ENCODE measurements at regions not wholly inside any gene's neighbourhood (a gene's known extent, or its start where the extent isn't known, plus 50 kb on each side); places are given as distances from the start of the nearest gene placed in this dataset.

DNA sequence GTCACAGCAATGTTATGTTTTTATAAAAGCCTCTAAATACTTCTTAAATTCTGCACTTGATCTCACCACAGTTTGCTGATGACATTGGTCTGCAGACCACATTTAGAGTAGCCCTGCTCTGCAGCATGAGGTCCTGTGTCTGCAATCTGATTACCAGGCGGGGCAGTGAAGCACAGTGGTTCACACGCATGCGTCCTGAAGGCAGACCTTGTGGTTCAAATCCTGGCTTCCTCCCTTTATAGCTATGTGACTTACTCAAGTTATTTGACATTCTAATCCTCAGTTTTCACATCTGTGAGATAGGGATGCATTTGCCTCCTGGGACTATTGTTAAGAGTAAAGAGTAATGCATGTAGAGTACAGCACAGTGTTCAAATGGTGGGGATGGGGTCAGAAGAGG lies 50.3 kb downstream of the BMAL2 start:
- DNase-seq (ENCODE audit: low spot score in 2 of 2) = no peak
- Mint-ChIP-seq H3K4me3 (no peak overlapping the region), H3K27me3 (peaks cover 1% of the 10 kb centered on the region), H3K36me3 (ENCODE audit: insufficient read depth) (no peaks in the 10 kb centered on the region), H3K4me1 (no peaks in the 10 kb centered on the region), H3K9me3 (no peaks in the 10 kb centered on the region), H3K27ac (ENCODE audit: low read depth) (no peak overlapping the region)
- ATAC-seq (replicated peaks; ENCODE audit: extremely low read depth, poor library complexity, severe bottlenecking) = no peak

DNA sequence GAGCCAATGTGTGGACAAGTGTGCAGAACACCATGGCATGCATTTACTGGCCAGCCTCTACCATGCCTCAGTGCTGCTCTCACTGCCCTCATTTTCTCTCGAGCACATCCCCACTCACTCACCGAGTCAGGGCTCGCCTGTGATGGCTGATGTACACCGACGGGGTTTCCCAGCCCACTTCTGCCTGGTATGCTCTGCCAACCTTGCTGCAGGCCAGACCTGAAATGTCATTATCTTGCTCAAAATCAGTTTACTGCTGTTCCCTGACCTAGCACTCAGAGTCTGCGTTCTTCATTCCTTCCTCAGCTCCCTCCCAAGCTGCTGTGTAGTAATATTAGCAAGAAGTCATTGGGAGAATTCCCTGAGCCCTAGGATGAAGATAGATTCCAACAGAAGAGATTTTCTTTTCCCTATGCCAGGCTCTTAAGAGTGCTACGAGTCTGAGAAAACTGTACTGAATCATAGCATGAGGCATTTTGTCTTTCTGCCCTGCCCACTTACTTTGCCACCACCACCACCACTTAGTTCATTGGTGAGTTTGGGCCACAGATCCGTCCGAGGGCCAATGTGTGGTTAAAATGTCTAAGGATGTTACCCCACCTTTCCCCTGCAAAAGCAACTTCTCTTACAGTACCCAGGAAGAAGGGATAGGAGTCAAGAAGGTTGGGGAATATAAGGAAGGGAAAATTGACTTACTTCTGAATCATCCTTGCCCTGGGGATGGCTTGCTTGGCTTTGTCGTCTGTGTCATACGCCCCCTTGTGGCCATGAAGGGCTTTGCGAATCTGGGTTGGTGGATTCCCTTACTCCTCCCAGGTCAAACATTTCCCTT lies 51.0 kb downstream of the BMAL2 start:
- H3K27me3 Mint-ChIP-seq = peaks cover 8% of the 10 kb centered on the region
- H3K27ac Mint-ChIP-seq (ENCODE audit: low read depth) = no peak overlapping the region
- no peak overlapping the region for H3K4me3 Mint-ChIP-seq
- ATAC-seq (replicated peaks; ENCODE audit: extremely low read depth, poor library complexity, severe bottlenecking) (no peak), DNase-seq (ENCODE audit: low spot score in 2 of 2) (peak; percentile 21 to 22)
- H3K36me3 Mint-ChIP-seq (ENCODE audit: insufficient read depth) = no peaks in the 10 kb centered on the region
- no peaks in the 10 kb centered on the region for H3K9me3 Mint-ChIP-seq
- H3K4me1 Mint-ChIP-seq = no peaks in the 10 kb centered on the region

DNA sequence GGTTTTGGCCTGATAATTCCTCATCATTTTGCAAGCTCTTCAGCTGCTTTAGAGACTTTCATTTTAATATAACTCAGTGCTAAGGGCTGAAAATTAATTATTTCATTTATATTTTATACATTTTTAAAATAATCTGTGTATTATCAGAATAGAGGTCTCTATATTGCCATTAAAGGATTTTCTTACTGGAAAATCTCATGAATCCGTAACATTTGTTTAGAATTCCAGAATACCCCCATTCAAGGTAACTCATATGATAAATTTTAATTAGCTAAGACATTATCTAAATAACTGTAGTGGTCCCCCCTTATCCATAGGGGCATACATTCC lies 51.6 kb downstream of the BMAL2 start:
- H3K9me3 Mint-ChIP-seq = no peaks in the 10 kb centered on the region
- H3K36me3 Mint-ChIP-seq (ENCODE audit: insufficient read depth) = no peaks in the 10 kb centered on the region
- no peak for DNase-seq (ENCODE audit: low spot score in 2 of 2)
- H3K27me3 Mint-ChIP-seq = peaks cover 9% of the 10 kb centered on the region
- no peak overlapping the region for H3K27ac Mint-ChIP-seq (ENCODE audit: low read depth)
- ATAC-seq (replicated peaks; ENCODE audit: extremely low read depth, poor library complexity, severe bottlenecking) = no peak
- no peaks in the 10 kb centered on the region for H3K4me1 Mint-ChIP-seq
- no peak overlapping the region for H3K4me3 Mint-ChIP-seq

DNA sequence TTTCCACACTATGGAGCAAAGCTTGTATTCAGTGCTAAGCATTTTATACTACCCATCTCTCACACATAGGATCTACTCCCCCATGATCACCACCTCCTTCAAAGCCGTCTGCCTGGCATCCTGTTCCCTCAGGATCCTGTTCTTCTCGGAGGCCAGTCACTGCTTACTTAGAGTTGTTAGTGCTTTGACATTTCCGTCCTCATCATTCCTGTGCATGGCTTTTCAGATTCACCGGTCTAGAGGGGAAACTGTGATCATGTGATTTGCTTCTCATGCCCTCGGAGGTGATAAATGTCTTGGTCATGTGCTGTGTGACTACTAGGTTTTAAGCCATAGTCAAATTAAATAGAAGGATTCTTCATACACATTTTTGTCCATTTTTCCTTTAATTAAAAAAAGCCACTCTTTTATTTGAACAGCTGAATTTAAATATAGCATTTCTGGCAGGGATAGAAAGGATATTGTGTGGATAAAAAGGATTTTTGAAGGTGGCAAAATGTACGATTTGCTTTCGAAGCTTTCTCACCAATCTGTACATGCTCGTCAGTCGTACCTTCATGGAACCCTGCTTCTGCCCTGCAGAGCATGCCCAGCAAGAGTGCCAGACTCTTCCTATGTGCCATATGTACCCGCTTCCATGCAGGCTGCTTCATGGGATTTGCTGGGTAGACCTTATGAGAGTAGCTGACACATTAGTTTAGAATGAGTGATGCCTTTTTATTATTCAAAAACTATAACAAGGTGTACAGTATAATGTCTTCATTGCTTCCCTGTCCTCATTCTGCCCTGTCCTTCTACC lies 53.3 kb downstream of the BMAL2 start:
- Mint-ChIP-seq H3K4me1 (no peaks in the 10 kb centered on the region), H3K9me3 (no peaks in the 10 kb centered on the region), H3K27me3 (peaks cover 9% of the 10 kb centered on the region), H3K36me3 (ENCODE audit: insufficient read depth) (no peaks in the 10 kb centered on the region), H3K27ac (ENCODE audit: low read depth) (no peak overlapping the region), H3K4me3 (no peak overlapping the region)
- DNase-seq (ENCODE audit: low spot score in 2 of 2) (no peak), ATAC-seq (replicated peaks; ENCODE audit: extremely low read depth, poor library complexity, severe bottlenecking) (no peak)

DNA sequence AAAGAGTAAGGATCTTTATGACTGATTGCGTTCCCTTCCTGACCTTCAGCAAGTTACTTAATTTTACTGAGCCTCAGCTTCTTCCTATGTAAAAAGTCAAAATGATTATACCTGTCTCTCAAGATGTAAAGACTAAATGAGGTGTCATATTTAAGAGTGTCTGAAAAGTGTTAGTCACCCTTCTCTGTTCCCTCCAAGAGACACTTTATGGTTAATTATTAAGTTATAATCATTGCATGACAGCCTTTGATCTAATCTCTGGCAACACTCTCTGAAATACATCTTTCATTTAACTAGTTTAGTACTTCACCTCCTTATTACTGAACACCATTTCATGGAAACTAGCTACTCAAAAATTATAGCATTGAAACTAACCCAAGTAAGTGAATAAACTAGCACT lies 54.8 kb downstream of the BMAL2 start:
- Mint-ChIP-seq H3K36me3 (ENCODE audit: insufficient read depth) (no peaks in the 10 kb centered on the region), H3K4me3 (no peak overlapping the region), H3K4me1 (no peaks in the 10 kb centered on the region), H3K27ac (ENCODE audit: low read depth) (no peak overlapping the region), H3K9me3 (no peaks in the 10 kb centered on the region), H3K27me3 (peaks cover 9% of the 10 kb centered on the region)
- no peak for ATAC-seq (replicated peaks; ENCODE audit: extremely low read depth, poor library complexity, severe bottlenecking)
- no peak for DNase-seq (ENCODE audit: low spot score in 2 of 2)

DNA sequence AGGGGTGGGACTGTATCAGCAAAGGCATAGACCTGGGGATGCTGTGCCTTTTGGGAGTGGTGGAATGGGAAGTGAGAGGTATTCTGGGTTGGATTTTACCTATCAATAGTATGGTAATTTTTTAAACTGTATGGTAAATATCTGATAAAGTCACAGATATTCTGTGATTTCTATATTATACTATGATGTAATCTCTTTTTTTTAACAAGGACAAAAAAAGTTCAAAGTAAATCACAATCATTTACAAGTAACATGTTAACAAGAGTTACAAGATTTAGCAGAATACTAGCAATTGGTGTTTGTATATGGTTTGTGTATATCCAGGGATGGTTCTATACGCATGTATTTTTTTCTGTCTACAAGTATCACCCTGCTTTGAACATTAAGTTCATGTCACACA lies 56.0 kb downstream of the BMAL2 start:
- no peak overlapping the region for H3K27ac Mint-ChIP-seq (ENCODE audit: low read depth)
- DNase-seq (ENCODE audit: low spot score in 2 of 2) (no peak), ATAC-seq (replicated peaks; ENCODE audit: extremely low read depth, poor library complexity, severe bottlenecking) (no peak)
- H3K4me3 Mint-ChIP-seq = no peak overlapping the region
- H3K4me1 Mint-ChIP-seq = no peaks in the 10 kb centered on the region
- H3K9me3 Mint-ChIP-seq = no peaks in the 10 kb centered on the region
- no peaks in the 10 kb centered on the region for H3K36me3 Mint-ChIP-seq (ENCODE audit: insufficient read depth)
- peaks cover 9% of the 10 kb centered on the region for H3K27me3 Mint-ChIP-seq

DNA sequence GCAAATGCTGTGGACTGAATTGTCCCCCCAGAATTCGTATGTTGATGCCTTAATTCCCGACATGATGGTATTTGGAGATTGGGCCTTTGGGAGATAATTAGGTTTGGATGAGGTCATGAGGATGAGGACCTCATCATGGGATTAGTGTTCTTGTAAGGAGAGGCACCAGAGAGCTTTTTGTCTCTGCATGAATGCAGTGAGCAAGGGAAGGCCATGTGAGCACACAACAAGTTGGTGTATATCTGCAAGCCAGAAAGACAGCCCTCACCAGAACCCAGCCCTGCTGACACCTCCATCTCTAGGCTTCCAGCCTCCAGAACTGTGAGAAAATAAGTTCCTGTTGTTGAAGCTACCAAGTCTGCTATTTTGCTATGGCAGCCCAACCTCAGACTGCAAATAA lies 51.9 kb upstream of the SMCO2 start:
- Mint-ChIP-seq H3K27ac (ENCODE audit: low read depth) (no peak overlapping the region), H3K4me1 (no peaks in the 10 kb centered on the region), H3K9me3 (no peaks in the 10 kb centered on the region), H3K27me3 (peaks cover 6% of the 10 kb centered on the region), H3K36me3 (ENCODE audit: insufficient read depth) (no peaks in the 10 kb centered on the region), H3K4me3 (no peak overlapping the region)
- no peak for DNase-seq (ENCODE audit: low spot score in 2 of 2)
- ATAC-seq (replicated peaks; ENCODE audit: extremely low read depth, poor library complexity, severe bottlenecking) = no peak

DNA sequence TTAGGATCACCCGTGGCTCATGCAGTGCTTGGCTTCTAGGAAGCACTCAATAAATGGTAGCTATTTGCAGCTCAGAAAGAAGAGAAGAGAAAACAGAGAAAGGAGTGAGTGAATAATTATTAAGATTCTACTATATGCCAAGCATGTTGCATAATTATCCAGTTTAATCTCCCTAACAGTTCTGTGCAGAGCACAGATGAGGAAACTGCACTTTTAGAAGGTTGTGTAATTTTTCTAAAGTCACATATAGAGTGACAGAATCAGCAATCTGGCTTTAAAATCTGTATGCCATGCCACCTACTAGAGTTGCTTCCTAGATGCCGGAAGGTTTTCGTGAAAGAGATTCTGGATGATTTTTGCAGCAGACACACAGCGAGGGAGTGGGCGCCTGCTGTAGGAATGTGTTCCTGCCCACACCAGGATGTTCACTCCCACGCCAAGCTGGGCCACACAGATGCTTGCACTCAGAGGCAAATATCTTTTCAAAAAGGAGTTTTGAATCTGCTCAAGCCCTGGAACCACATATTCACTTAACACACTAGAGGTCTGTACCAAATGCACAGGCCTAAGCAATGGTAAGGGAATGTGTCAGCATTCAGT lies 50.2 kb upstream of the SMCO2 start:
- no peaks in the 10 kb centered on the region for H3K9me3 Mint-ChIP-seq
- H3K4me3 Mint-ChIP-seq = no peak overlapping the region
- no peaks in the 10 kb centered on the region for H3K36me3 Mint-ChIP-seq (ENCODE audit: insufficient read depth)
- ATAC-seq (replicated peaks; ENCODE audit: extremely low read depth, poor library complexity, severe bottlenecking) (no peak), DNase-seq (ENCODE audit: low spot score in 2 of 2) (no peak)
- H3K4me1 Mint-ChIP-seq = no peaks in the 10 kb centered on the region
- H3K27ac Mint-ChIP-seq (ENCODE audit: low read depth) = no peak overlapping the region
- H3K27me3 Mint-ChIP-seq = peaks cover 13% of the 10 kb centered on the region
